ENCODE measurements at regions not wholly inside any gene's neighbourhood (a gene's known extent, or its start where the extent isn't known, plus 50 kb on each side); places are given as distances from the start of the nearest gene placed in this dataset.

GRCh38 chr20:24097506-24098245, 109.1 kb upstream of the GGTLC1 start:
- H3K27ac ChIP-seq = no peak overlapping the region
- no peak for TF ChIP-seq CTCF (IDR thresholded peaks at IDR 0.05)
- TF ChIP-seq ZFX (IDR thresholded peaks at IDR 0.05; ENCODE audit: borderline replicate concordance) = no peak

- TF ChIP-seq CTCF (IDR thresholded peaks at IDR 0.05) = no peak
- no peak for TF ChIP-seq ZFX (IDR thresholded peaks at IDR 0.05; ENCODE audit: borderline replicate concordance)
Measured at GRCh38 chr20:24096864-24097450, 108.4 kb upstream of the GGTLC1 start.

GRCh38 chr20:24096264-24096663, 107.7 kb upstream of the GGTLC1 start:
- TF ChIP-seq ZFX (IDR thresholded peaks at IDR 0.05; ENCODE audit: borderline replicate concordance) (no peak), CTCF (IDR thresholded peaks at IDR 0.05) (no peak)
- no peak overlapping the region for H3K27ac ChIP-seq

More at GRCh38 chr20:24096864-24097450, 108.4 kb upstream of the GGTLC1 start:
- no peak overlapping the region for H3K27ac ChIP-seq

- H3K27ac ChIP-seq = no peak overlapping the region
- TF ChIP-seq ZFX (IDR thresholded peaks at IDR 0.05; ENCODE audit: borderline replicate concordance) (no peak), CTCF (IDR thresholded peaks at IDR 0.05) (no peak)
Measured at GRCh38 chr20:24095756-24096155, 107.2 kb upstream of the GGTLC1 start.

- TF ChIP-seq CTCF (IDR thresholded peaks at IDR 0.05) = no peak
- no peak for TF ChIP-seq ZFX (IDR thresholded peaks at IDR 0.05; ENCODE audit: borderline replicate concordance)
- no peak overlapping the region for H3K27ac ChIP-seq
Measured at GRCh38 chr20:24095303-24095702, 106.7 kb upstream of the GGTLC1 start.

- TF ChIP-seq ZFX (IDR thresholded peaks at IDR 0.05; ENCODE audit: borderline replicate concordance) = no peak
- no peak overlapping the region for H3K27ac ChIP-seq
Measured at GRCh38 chr20:24089576-24089975, 101.0 kb upstream of the GGTLC1 start.

- H3K27ac ChIP-seq = no peak overlapping the region
- no peak for TF ChIP-seq ZFX (IDR thresholded peaks at IDR 0.05; ENCODE audit: borderline replicate concordance)
Measured at GRCh38 chr20:24086121-24086520, 97.5 kb upstream of the GGTLC1 start.

GRCh38 chr20:24084281-24084680, 95.7 kb upstream of the GGTLC1 start:
- H3K27ac ChIP-seq = no peak overlapping the region
- TF ChIP-seq ZFX (IDR thresholded peaks at IDR 0.05; ENCODE audit: borderline replicate concordance) (no peak), CTCF (IDR thresholded peaks at IDR 0.05) (no peak)
